CD4-positive, CD25-positive, alpha-beta regulatory T cell (primary cell): ENCODE measurements at regions not wholly inside any gene's neighbourhood (a gene's known extent, or its start where the extent isn't known, plus 50 kb on each side); places are given as distances from the start of the nearest gene placed in this dataset.

Experiments used
- ATAC-seq, 2 donors: fragments of 150-1000 bp; cut with Tn5 transposase; one replicate each; pipeline ENCODE4 v1.10.0; 2021; ENCODE audit warnings: low read depth in 2 of 2, moderate number of reproducible peaks in 2 of 2, moderate library complexity in 1 of 2
- DNase-seq, 3 donors: peaks; one replicate each; pipeline versions ENCODE4 v3.0.0 to v3.0.0-alpha.2; 2012 to 2022; ENCODE audit warnings: mixed read lengths in 1 of 3
- H3K27ac ChIP-seq: one replicate; pipeline ENCODE4 v1.7.0; 2013; ENCODE audit warnings: mild to moderate bottlenecking, low read length; ENCODE audit not compliant: insufficient read depth, poor library complexity, severe bottlenecking
- H3K27me3 ChIP-seq: one replicate; pipeline ENCODE4 v1.7.0; 2013; ENCODE audit warnings: low read length; ENCODE audit not compliant: control insufficient read depth, insufficient read depth
- H3K36me3 ChIP-seq: one replicate; pipeline ENCODE4 v1.7.0; 2013; ENCODE audit warnings: mild to moderate bottlenecking, low read length, moderate library complexity; ENCODE audit not compliant: control insufficient read depth, insufficient read depth
- H3K4me1 ChIP-seq: 2 replicates; pipeline ENCODE4 v1.7.0; 2013; ENCODE audit warnings: mild to moderate bottlenecking, low read length; ENCODE audit not compliant: insufficient read depth, control insufficient read depth, poor library complexity, severe bottlenecking
- H3K4me3 ChIP-seq: one replicate; pipeline ENCODE4 v1.7.0; 2013; ENCODE audit warnings: low read depth, mild to moderate bottlenecking, low read length, moderate library complexity
- H3K9me3 ChIP-seq, 2 experiments: 1 replicate in 1 of 2; 2 replicates in 1 of 2; pipeline ENCODE4 v1.7.0; 2013; ENCODE audit warnings: low read length in 2 of 2, mild to moderate bottlenecking in 1 of 2, moderate library complexity in 1 of 2; ENCODE audit not compliant: control insufficient read depth in 2 of 2
- H3K27ac Mint-ChIP-seq, 3 donors: one replicate each; pipeline ENCODE4 v1.8.0; 2020 to 2022; ENCODE audit warnings: mild to moderate bottlenecking in 3 of 3, mixed read lengths in 3 of 3, moderate library complexity in 2 of 3
- H3K27me3 Mint-ChIP-seq: one replicate; pipeline ENCODE4 v1.8.0; 2022; ENCODE audit warnings: mild to moderate bottlenecking, mixed read lengths
- H3K36me3 Mint-ChIP-seq: one replicate; pipeline ENCODE4 v1.8.0; 2020; ENCODE audit warnings: mixed read lengths
- H3K4me1 Mint-ChIP-seq, 4 donors: one replicate each; pipeline ENCODE4 v1.8.0; 2020 to 2022; ENCODE audit warnings: mixed read lengths in 4 of 4, mild to moderate bottlenecking in 1 of 4
- H3K4me3 Mint-ChIP-seq, 4 donors: one replicate each; pipeline ENCODE4 v1.8.0; 2020 to 2022; ENCODE audit warnings: mild to moderate bottlenecking in 4 of 4, mixed read lengths in 4 of 4, moderate library complexity in 3 of 4
- H3K9me3 Mint-ChIP-seq, 7 donors: one replicate each; pipeline ENCODE4 v1.8.0; 2020 to 2022; ENCODE audit warnings: mixed read lengths in 7 of 7, mild to moderate bottlenecking in 3 of 7, moderate library complexity in 2 of 7

DNA sequence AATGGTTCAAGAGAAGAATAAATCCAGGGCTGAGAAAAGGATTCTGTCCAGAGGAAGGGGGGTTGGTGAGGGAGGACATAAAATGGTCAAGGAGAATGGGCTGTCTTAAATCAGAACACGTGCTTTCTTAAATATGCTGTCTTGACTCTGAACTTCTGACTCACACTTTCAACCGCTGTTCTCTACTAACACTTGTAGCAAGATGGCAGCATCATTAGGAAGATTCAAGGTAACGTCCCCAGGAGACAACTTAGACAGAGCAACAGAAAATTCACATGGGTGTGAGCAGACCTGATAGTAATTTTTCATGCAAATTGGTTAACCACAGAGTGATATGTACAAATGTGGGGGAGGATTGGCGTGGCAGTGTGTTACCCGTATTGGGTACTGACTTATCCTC, 126.8 kb upstream of the GALNT17 start:
- Mint-ChIP-seq H3K9me3 (peaks cover 0 to 20% (median 11%) of the 10 kb centered on the region in 7 donors), H3K4me3 (no peak overlapping the region), H3K27me3 (no peaks in the 10 kb centered on the region)

GRCh38 chr7:71009636-71010035, 122.3 kb upstream of the GALNT17 start:
- Mint-ChIP-seq H3K4me3 (no peak overlapping the region), H3K27ac (no peak overlapping the region), H3K27me3 (no peaks in the 10 kb centered on the region), H3K4me1 (no peaks in the 10 kb centered on the region), H3K9me3 (peaks cover 2 to 17% (median 11%) of the 10 kb centered on the region in 7 donors), H3K36me3 (no peaks in the 10 kb centered on the region)
- Histone ChIP-seq H3K4me1 (no peaks in the 10 kb centered on the region), H3K9me3 (no peaks in the 10 kb centered on the region), H3K27me3 (no peaks in the 10 kb centered on the region), H3K27ac (no peak overlapping the region), H3K36me3 (no peaks in the 10 kb centered on the region), H3K4me3 (no peak overlapping the region)
- no peak for ATAC-seq
- no peak for DNase-seq

More for the DNA sequence above, 126.8 kb upstream of the GALNT17 start:
- no peak overlapping the region for H3K4me3 ChIP-seq
- no peaks in the 10 kb centered on the region for H3K4me1 ChIP-seq
- no peak overlapping the region for H3K27ac ChIP-seq
- H3K27me3 ChIP-seq = no peaks in the 10 kb centered on the region
- ATAC-seq = no peak
- no peaks in the 10 kb centered on the region for H3K36me3 ChIP-seq
- no peaks in the 10 kb centered on the region for H3K9me3 ChIP-seq
- no peaks in the 10 kb centered on the region for H3K4me1 Mint-ChIP-seq
- no peak overlapping the region for H3K27ac Mint-ChIP-seq
- DNase-seq = no peak
- no peaks in the 10 kb centered on the region for H3K36me3 Mint-ChIP-seq

DNA sequence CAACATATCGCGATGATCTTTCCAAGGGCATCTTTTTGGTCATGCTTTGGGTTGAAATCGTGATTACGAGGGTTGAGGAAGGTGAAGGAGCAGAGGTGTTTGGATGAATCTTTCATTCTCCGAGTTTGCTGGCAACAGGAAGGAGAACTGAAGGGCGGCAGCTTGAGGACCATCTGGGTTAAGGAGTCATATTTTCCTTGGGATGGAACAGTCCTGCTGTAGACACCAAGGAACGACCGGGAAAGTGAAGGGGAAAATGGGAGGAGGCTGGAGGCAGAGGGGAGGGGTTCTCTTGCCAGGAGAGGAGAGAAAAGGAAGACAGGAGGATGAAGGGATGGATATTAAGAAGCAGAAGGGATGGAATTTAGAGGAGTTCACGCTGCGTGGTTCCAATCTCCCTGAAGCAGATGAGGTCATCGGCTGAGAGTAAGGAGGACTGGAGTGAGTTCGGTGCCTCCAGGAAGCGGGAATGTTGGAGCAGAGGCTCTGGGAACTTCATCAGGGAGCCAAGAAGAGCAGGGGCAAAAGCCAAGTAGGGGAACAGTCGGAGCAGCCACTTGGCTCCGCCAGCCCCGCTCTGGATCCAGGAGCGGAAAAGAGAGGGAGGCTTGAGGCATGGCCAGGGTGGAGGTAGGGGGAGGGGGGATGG, 116.6 kb upstream of the GALNT17 start:
- Histone ChIP-seq H3K4me1 (no peaks in the 10 kb centered on the region), H3K27ac (no peak overlapping the region), H3K36me3 (no peaks in the 10 kb centered on the region), H3K27me3 (no peaks in the 10 kb centered on the region), H3K9me3 (peaks cover 0 to 8% of the 10 kb centered on the region in 2 experiments), H3K4me3 (no peak overlapping the region)
- H3K36me3 Mint-ChIP-seq = no peaks in the 10 kb centered on the region
- ATAC-seq (no peak), DNase-seq (no peak)
- no peak overlapping the region for H3K27ac Mint-ChIP-seq
- no peaks in the 10 kb centered on the region for H3K27me3 Mint-ChIP-seq
- peaks cover 0 to 19% (median 13%) of the 10 kb centered on the region in 7 donors for H3K9me3 Mint-ChIP-seq
- no peak overlapping the region for H3K4me3 Mint-ChIP-seq
- no peaks in the 10 kb centered on the region for H3K4me1 Mint-ChIP-seq

DNA sequence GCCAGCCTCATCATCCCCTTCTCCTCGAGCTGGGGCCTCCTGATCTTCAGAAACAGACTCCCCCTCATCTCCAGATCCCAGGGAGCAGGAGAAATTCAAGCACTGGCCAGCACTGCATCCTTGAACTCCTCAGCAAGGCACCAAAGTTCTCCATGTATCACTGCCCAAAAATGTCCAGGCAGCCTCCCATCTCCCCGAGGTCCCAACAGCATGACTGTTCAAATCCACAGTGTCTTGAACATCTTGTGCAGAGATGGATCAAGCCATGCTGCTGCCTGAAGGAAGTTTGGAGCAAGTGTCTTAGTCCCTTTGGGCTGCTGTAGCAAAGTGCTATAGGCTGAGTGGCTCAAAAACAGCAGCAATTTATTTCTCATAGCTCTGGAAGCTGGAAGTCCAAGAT, 115.5 kb upstream of the GALNT17 start:
- Histone ChIP-seq H3K27ac (no peak overlapping the region), H3K4me3 (no peak overlapping the region), H3K36me3 (no peaks in the 10 kb centered on the region), H3K9me3 (peaks cover 0 to 8% of the 10 kb centered on the region in 2 experiments), H3K4me1 (no peaks in the 10 kb centered on the region), H3K27me3 (no peaks in the 10 kb centered on the region)
- DNase-seq (no peak), ATAC-seq (no peak)
- Mint-ChIP-seq H3K36me3 (no peaks in the 10 kb centered on the region), H3K27me3 (no peaks in the 10 kb centered on the region), H3K27ac (no peak overlapping the region), H3K4me1 (no peaks in the 10 kb centered on the region), H3K4me3 (no peak overlapping the region), H3K9me3 (peaks cover 0 to 18% (median 10%) of the 10 kb centered on the region in 7 donors)

DNA sequence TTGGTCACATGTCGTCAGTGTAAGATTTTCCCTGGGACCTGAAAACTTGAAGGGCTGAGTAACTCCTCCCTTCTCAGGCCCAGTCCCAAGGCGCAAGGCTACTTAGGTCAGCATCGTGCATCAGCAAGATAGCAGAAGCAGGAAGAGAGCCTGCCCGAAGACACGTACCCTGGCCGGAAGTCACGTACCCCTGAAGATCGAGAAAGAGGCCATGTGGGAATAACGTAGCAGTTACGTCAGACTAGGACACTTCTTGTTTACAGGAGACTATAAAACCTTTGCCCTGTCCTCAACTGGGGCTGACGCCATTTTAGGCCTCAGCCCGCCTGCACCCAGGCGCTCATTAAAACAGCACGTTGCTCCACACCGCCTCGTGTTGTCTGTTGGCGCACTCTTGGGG, 114.3 kb upstream of the GALNT17 start:
- Mint-ChIP-seq H3K4me1 (no peaks in the 10 kb centered on the region), H3K27me3 (no peaks in the 10 kb centered on the region), H3K27ac (no peak overlapping the region), H3K9me3 (peaks cover 3 to 21% (median 9%) of the 10 kb centered on the region in 7 donors), H3K4me3 (no peak overlapping the region), H3K36me3 (no peaks in the 10 kb centered on the region)
- Histone ChIP-seq H3K9me3 (peaks cover 0 to 8% of the 10 kb centered on the region in 2 experiments), H3K4me3 (no peak overlapping the region), H3K36me3 (no peaks in the 10 kb centered on the region), H3K27me3 (no peaks in the 10 kb centered on the region), H3K4me1 (no peaks in the 10 kb centered on the region), H3K27ac (no peak overlapping the region)
- ATAC-seq (no peak), DNase-seq (no peak)

DNA sequence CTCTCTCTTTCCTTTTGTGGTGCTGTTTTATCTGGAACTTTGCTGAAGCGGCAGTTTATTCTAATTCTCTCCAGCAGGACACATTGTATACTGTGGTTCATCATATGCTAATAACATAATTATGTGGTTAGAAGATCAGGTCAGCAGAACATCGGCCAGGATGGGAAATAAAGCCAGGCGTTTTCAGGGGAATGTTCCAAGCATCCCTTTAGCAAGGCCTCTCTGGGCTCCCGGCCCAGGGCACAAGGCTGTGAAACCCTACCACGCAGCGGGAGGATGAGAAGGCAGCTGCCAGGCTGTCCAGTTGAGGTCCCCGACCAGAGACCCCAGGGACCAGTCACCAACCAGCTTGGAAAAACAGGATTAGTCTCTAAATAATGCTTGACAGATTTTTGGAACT, 112.2 kb upstream of the GALNT17 start:
- Histone ChIP-seq H3K9me3 (peaks cover 0 to 8% of the 10 kb centered on the region in 2 experiments), H3K36me3 (no peaks in the 10 kb centered on the region), H3K4me3 (no peak overlapping the region), H3K27me3 (no peaks in the 10 kb centered on the region), H3K4me1 (no peaks in the 10 kb centered on the region), H3K27ac (no peak overlapping the region)
- no peaks in the 10 kb centered on the region for H3K27me3 Mint-ChIP-seq
- H3K4me1 Mint-ChIP-seq = no peaks in the 10 kb centered on the region
- ATAC-seq = no peak
- H3K27ac Mint-ChIP-seq = no peak overlapping the region
- H3K4me3 Mint-ChIP-seq = no peak overlapping the region
- peaks cover 4 to 25% (median 10%) of the 10 kb centered on the region in 7 donors for H3K9me3 Mint-ChIP-seq
- no peak for DNase-seq
- H3K36me3 Mint-ChIP-seq = no peaks in the 10 kb centered on the region

DNA sequence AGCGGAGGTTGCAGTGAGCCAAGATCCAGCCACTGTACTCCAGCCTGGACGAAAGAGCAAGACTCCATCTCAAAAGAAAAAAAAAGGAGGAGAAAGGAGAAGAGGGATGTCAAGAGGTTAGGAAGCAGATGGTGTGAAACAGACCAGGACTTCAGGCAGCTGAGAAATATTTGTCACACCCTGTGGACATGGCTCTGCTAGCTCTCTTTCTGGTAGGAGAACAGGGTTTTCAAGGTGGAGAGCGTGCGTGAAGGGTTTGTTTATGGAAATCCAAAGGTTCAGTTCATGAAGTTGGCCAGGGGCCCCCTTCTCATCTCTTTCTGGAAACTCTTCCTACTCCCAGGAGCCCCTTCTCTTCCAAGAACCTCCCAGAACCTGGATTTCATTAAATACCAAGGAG, 110.8 kb upstream of the GALNT17 start:
- no peaks in the 10 kb centered on the region for H3K4me1 ChIP-seq
- no peaks in the 10 kb centered on the region for H3K27me3 ChIP-seq
- Mint-ChIP-seq H3K27me3 (no peaks in the 10 kb centered on the region), H3K27ac (no peak overlapping the region), H3K4me3 (no peak overlapping the region), H3K36me3 (no peaks in the 10 kb centered on the region), H3K9me3 (peaks cover 4 to 21% (median 11%) of the 10 kb centered on the region in 7 donors), H3K4me1 (no peaks in the 10 kb centered on the region)
- H3K36me3 ChIP-seq = no peaks in the 10 kb centered on the region
- no peak for ATAC-seq
- H3K9me3 ChIP-seq = peaks cover 0 to 8% of the 10 kb centered on the region in 2 experiments
- no peak for DNase-seq
- H3K4me3 ChIP-seq = no peak overlapping the region
- H3K27ac ChIP-seq = no peak overlapping the region

DNA sequence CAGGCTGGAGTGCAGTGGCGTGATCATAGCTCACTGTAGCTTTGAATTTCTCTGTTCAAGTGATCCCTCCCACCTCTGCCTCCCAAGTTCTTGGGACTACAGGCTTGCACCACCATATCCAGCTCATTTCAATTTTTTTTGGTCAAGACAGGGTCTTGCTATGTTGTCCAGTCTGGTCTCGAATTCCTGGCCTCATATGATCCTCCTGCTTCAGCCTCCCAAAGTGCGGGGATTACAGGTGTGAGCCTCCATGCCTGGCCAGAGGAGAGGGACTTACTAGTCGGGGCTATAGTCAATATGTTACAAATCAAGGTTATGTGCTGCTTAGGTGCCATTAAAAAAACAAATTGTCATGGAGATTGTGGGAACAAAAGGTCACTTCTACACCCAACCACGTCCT, 105.3 kb upstream of the GALNT17 start:
- H3K4me1 ChIP-seq = no peaks in the 10 kb centered on the region
- no peak for ATAC-seq

More for the DNA sequence above, 105.3 kb upstream of the GALNT17 start:
- DNase-seq = no peak
- H3K27me3 Mint-ChIP-seq = no peaks in the 10 kb centered on the region
- peaks cover 0 to 25% (median 6%) of the 10 kb centered on the region in 7 donors for H3K9me3 Mint-ChIP-seq
- H3K9me3 ChIP-seq = no peaks in the 10 kb centered on the region
- H3K4me1 Mint-ChIP-seq = no peaks in the 10 kb centered on the region
- H3K36me3 Mint-ChIP-seq = no peaks in the 10 kb centered on the region
- no peak overlapping the region for H3K4me3 ChIP-seq
- H3K27ac Mint-ChIP-seq = no peak overlapping the region
- no peaks in the 10 kb centered on the region for H3K36me3 ChIP-seq
- H3K4me3 Mint-ChIP-seq = no peak overlapping the region
- no peak overlapping the region for H3K27ac ChIP-seq
- H3K27me3 ChIP-seq = no peaks in the 10 kb centered on the region
